ENCODE measurements at regions not wholly inside any gene's neighbourhood (a gene's known extent, or its start where the extent isn't known, plus 50 kb on each side); places are given as distances from the start of the nearest gene placed in this dataset.

DNA sequence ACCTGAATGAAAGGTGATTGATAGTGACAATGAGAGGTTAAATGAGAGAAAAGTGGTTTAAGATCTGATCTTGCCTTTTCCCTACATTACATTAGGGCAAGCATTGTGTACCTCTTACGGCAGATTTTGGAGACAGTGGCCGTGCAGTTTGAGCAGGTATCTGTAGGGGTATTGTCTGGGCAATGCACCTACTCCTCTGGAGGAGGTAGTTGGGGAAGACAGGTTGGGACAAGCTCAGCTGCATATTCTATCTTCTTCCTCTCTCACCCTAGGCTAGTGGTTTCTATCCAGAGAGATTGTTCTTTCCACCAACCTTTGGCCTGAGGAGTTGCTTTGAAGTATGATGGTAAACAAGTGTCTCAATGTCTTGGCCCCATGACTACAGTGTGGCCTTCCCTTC lies 323.2 kb downstream of the CYP26B1 start:
- Mint-ChIP-seq H3K9me3 (ENCODE audit: low read depth, unreplicated experiment) (no peaks in the 10 kb centered on the region), H3K27ac (ENCODE audit: unreplicated experiment) (no peak overlapping the region), H3K4me3 (ENCODE audit: low read depth, unreplicated experiment) (no peak overlapping the region), H3K4me1 (ENCODE audit: low read depth, unreplicated experiment) (no peaks in the 10 kb centered on the region), H3K27me3 (ENCODE audit: unreplicated experiment) (peaks cover 63% of the 10 kb centered on the region), H3K36me3 (ENCODE audit: insufficient read depth, unreplicated experiment) (no peaks in the 10 kb centered on the region)
- CTCF ChIA-PET, result no interaction called here
- DNase-seq, result no peak
- no TSS peak for BruUV-seq (replicated peaks)
- TF ChIP-seq, protein P1, sequence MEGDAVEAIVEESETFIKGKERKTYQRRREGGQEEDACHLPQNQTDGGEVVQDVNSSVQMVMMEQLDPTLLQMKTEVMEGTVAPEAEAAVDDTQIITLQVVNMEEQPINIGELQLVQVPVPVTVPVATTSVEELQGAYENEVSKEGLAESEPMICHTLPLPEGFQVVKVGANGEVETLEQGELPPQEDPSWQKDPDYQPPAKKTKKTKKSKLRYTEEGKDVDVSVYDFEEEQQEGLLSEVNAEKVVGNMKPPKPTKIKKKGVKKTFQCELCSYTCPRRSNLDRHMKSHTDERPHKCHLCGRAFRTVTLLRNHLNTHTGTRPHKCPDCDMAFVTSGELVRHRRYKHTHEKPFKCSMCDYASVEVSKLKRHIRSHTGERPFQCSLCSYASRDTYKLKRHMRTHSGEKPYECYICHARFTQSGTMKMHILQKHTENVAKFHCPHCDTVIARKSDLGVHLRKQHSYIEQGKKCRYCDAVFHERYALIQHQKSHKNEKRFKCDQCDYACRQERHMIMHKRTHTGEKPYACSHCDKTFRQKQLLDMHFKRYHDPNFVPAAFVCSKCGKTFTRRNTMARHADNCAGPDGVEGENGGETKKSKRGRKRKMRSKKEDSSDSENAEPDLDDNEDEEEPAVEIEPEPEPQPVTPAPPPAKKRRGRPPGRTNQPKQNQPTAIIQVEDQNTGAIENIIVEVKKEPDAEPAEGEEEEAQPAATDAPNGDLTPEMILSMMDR (IDR thresholded peaks at IDR 0.05; ENCODE audit: unreplicated experiment), result no peak
- intact Hi-C loops (cut with micrococcal nuclease; ENCODE audit: unreplicated experiment), result no loop called here

DNA sequence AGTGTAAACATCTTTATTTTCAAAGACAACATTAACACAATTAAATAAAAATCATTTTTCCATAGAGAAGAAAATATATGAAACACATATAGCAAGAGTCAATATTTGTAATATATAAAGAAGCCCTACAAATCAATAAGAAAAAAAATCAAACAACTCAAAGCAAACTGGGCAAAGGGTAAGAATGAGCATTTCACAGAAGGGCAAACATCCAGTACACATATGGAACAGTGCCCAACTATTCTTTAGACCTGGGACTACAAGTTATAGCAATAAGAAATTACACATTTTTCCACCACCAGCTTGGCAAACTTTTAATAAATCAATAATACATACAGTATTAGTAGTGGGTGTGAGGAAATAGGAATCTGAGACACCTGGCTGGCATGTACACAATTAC lies 324.1 kb downstream of the CYP26B1 start:
- Mint-ChIP-seq H3K4me3 (ENCODE audit: low read depth, unreplicated experiment) (no peak overlapping the region), H3K9me3 (ENCODE audit: low read depth, unreplicated experiment) (no peaks in the 10 kb centered on the region), H3K36me3 (ENCODE audit: insufficient read depth, unreplicated experiment) (no peaks in the 10 kb centered on the region), H3K27me3 (ENCODE audit: unreplicated experiment) (peaks cover 72% of the 10 kb centered on the region), H3K27ac (ENCODE audit: unreplicated experiment) (no peak overlapping the region), H3K4me1 (ENCODE audit: low read depth, unreplicated experiment) (no peaks in the 10 kb centered on the region)
- BruUV-seq (replicated peaks), result no TSS peak
- intact Hi-C loops (cut with micrococcal nuclease; ENCODE audit: unreplicated experiment), result no loop called here
- no peak for DNase-seq
- CTCF ChIA-PET, result no interaction called here
- TF ChIP-seq, protein P1 (IDR thresholded peaks at IDR 0.05; ENCODE audit: unreplicated experiment), result no peak

DNA sequence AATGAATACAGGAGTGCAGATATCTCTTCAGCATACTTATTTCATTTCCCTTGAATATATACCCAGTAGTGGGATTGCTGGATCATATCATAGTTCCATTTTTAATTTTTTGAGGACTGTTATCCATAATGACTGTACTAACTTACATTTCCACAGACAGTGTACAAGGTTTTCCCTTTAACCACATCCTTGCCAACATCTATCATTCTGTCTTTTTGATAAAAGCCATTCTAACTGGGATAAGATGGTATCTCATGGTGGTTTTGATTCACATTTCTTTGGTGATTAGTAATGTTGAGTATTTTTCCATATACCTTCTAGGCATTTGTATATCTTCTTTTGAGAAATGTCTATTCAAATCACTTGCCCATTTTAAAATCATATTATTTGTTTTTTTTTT lies 325.2 kb downstream of the CYP26B1 start:
- H3K4me3 Mint-ChIP-seq (ENCODE audit: low read depth, unreplicated experiment), result no peak overlapping the region
- TF ChIP-seq, protein P1 (IDR thresholded peaks at IDR 0.05; ENCODE audit: unreplicated experiment), result no peak
- H3K9me3 Mint-ChIP-seq (ENCODE audit: low read depth, unreplicated experiment), result no peaks in the 10 kb centered on the region
- H3K27ac Mint-ChIP-seq (ENCODE audit: unreplicated experiment), result no peak overlapping the region
- intact Hi-C loops (cut with micrococcal nuclease; ENCODE audit: unreplicated experiment), result no loop called here
- peaks cover 82% of the 10 kb centered on the region for H3K27me3 Mint-ChIP-seq (ENCODE audit: unreplicated experiment)
- no peaks in the 10 kb centered on the region for H3K36me3 Mint-ChIP-seq (ENCODE audit: insufficient read depth, unreplicated experiment)
- no peaks in the 10 kb centered on the region for H3K4me1 Mint-ChIP-seq (ENCODE audit: low read depth, unreplicated experiment)
- CTCF ChIA-PET, result interaction anchor here (0.7 kb wide), 1 partner anchor 9 kb away, joined by 3 read pairs; no protein-coding TSS in a partner anchor
- no TSS peak for BruUV-seq (replicated peaks)
- DNase-seq, result no peak

DNA sequence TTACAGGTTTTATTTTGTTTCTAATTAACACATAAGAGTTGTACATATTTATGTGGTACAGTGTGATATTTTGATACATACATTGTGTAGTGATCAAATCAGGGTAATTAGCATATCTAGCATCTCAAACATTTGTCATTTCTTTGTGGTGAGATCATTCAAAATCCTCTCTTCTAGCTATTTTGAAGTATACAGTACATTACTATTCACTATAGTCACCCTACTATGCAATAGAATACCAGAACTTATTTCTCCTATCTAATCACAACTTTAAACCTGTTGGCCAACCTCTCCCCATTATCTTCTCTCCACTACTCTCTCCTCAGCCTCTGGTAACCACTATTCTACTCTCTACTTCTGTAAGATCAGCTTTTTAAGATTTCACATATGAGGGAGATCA lies 325.8 kb downstream of the CYP26B1 start:
- H3K27me3 Mint-ChIP-seq (ENCODE audit: unreplicated experiment), result peaks cover 86% of the 10 kb centered on the region
- CTCF ChIA-PET, result no interaction called here
- no peaks in the 10 kb centered on the region for H3K9me3 Mint-ChIP-seq (ENCODE audit: low read depth, unreplicated experiment)
- no peak for DNase-seq
- intact Hi-C loops (cut with micrococcal nuclease; ENCODE audit: unreplicated experiment), result no loop called here
- no peak overlapping the region for H3K27ac Mint-ChIP-seq (ENCODE audit: unreplicated experiment)
- H3K4me3 Mint-ChIP-seq (ENCODE audit: low read depth, unreplicated experiment), result no peak overlapping the region
- TF ChIP-seq, protein P1 (IDR thresholded peaks at IDR 0.05; ENCODE audit: unreplicated experiment), result no peak
- H3K36me3 Mint-ChIP-seq (ENCODE audit: insufficient read depth, unreplicated experiment), result no peaks in the 10 kb centered on the region
- H3K4me1 Mint-ChIP-seq (ENCODE audit: low read depth, unreplicated experiment), result no peaks in the 10 kb centered on the region
- no TSS peak for BruUV-seq (replicated peaks)

DNA sequence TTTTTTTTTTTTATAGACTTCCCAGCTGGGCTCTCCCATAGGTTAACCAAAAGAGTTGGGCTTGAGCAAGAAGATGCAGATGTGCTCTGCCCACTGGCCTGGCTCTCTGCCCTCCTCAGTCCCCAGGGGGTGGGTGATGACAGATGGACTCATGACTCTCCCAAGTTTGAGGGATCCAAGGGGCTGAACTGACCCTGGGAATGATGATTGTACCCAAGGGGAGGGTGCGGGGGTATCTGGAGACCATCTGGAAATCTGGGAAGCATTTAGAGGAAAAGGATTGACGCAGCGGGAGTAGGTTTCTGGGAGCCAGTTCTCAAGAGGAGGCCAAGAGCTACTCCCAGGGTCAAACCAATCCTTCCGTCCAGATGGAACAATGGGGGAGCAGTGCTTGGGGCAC lies 330.8 kb downstream of the CYP26B1 start:
- intact Hi-C loops (cut with micrococcal nuclease; ENCODE audit: unreplicated experiment), result no loop called here
- CTCF ChIA-PET, result no interaction called here
- peaks cover 87% of the 10 kb centered on the region for H3K27me3 Mint-ChIP-seq (ENCODE audit: unreplicated experiment)

More for the DNA sequence above, 330.8 kb downstream of the CYP26B1 start:
- no peak for DNase-seq
- no peak overlapping the region for H3K27ac Mint-ChIP-seq (ENCODE audit: unreplicated experiment)
- BruUV-seq (replicated peaks), result no TSS peak
- TF ChIP-seq, protein P1 (IDR thresholded peaks at IDR 0.05; ENCODE audit: unreplicated experiment), result no peak
- no peaks in the 10 kb centered on the region for H3K9me3 Mint-ChIP-seq (ENCODE audit: low read depth, unreplicated experiment)
- no peaks in the 10 kb centered on the region for H3K4me1 Mint-ChIP-seq (ENCODE audit: low read depth, unreplicated experiment)
- H3K36me3 Mint-ChIP-seq (ENCODE audit: insufficient read depth, unreplicated experiment), result no peaks in the 10 kb centered on the region
- no peak overlapping the region for H3K4me3 Mint-ChIP-seq (ENCODE audit: low read depth, unreplicated experiment)

Measured in Calu3 (cell line).